Mesenchymal stem cell (in vitro differentiated cells and primary cell): ENCODE measurements at regions not wholly inside any gene's neighbourhood (a gene's known extent, or its start where the extent isn't known, plus 50 kb on each side); places are given as distances from the start of the nearest gene placed in this dataset. TPM values are rescaled to one million over a fixed set of nuclear protein-coding genes. Genes with fewer than 3 reads are reported as not detected.

Experiments used
- DNase-seq: peaks from one replicate; pipeline ENCODE4 v3.0.0-alpha.2; 2013
- H2AFZ ChIP-seq: one replicate; pipeline ENCODE4 v1.6.1; 2013; ENCODE audit warnings: low read depth, mild to moderate bottlenecking, control low read depth, inconsistent platforms, low read length, moderate library complexity
- H2AK5ac ChIP-seq: 2 replicates; pipeline ENCODE4 v1.6.1; 2013; ENCODE audit warnings: low read length, moderate library complexity, mild to moderate bottlenecking, inconsistent platforms; ENCODE audit not compliant: severe bottlenecking
- H2BK120ac ChIP-seq: one replicate; pipeline ENCODE4 v1.6.1; 2013; ENCODE audit warnings: low read depth, mild to moderate bottlenecking, inconsistent platforms, low read length, moderate library complexity
- H2BK12ac ChIP-seq, 2 experiments: one replicate each; pipeline ENCODE4 v1.6.1; 2013; ENCODE audit warnings: inconsistent platforms in 2 of 2, low read length in 2 of 2, mild to moderate bottlenecking in 2 of 2, moderate library complexity in 2 of 2, control low read depth in 1 of 2
- H2BK15ac ChIP-seq: one replicate; pipeline ENCODE4 v1.6.1; 2013; ENCODE audit warnings: mild to moderate bottlenecking, low read depth, inconsistent platforms; ENCODE audit not compliant: poor library complexity, severe bottlenecking
- H2BK5ac ChIP-seq: 2 replicates; pipeline ENCODE4 v1.6.1; 2013; ENCODE audit warnings: low read depth, mild to moderate bottlenecking, low read length, control low read depth, inconsistent platforms; ENCODE audit not compliant: poor library complexity, severe bottlenecking
- H3K14ac ChIP-seq, 2 experiments: one replicate each; pipeline ENCODE4 v1.6.1; 2013; ENCODE audit warnings: inconsistent platforms in 2 of 2, low read length in 2 of 2, control low read depth in 1 of 2, mild to moderate bottlenecking in 1 of 2, moderate library complexity in 1 of 2
- H3K18ac ChIP-seq, 2 experiments: one replicate each; pipeline ENCODE4 v1.6.1; 2013; ENCODE audit warnings: inconsistent platforms in 2 of 2, low read length in 2 of 2, control low read depth in 1 of 2, low read depth in 1 of 2, mild to moderate bottlenecking in 1 of 2
- H3K23ac ChIP-seq, 2 experiments: one replicate each; pipeline ENCODE4 v1.6.1; 2013; ENCODE audit warnings: inconsistent platforms in 2 of 2, low read length in 2 of 2, mild to moderate bottlenecking in 2 of 2, moderate library complexity in 2 of 2, control low read depth in 1 of 2
- H3K27ac ChIP-seq: 2 replicates; pipeline ENCODE4 v1.5.1; 2013; ENCODE audit warnings: mild to moderate bottlenecking, moderate library complexity, low read length, control low read depth, inconsistent platforms; ENCODE audit not compliant: poor library complexity, severe bottlenecking
- H3K27me3 ChIP-seq, 2 experiments: 2 replicates each; pipeline versions ENCODE4 v1.6.1 to v1.7.0; 2013; ENCODE audit warnings: low read length in 2 of 2, mild to moderate bottlenecking in 2 of 2, moderate library complexity in 2 of 2, control low read depth in 1 of 2, inconsistent platforms in 1 of 2; ENCODE audit not compliant: control insufficient read depth in 1 of 2, insufficient read depth in 1 of 2
- H3K36me3 ChIP-seq, 2 experiments: 2 replicates each; pipeline versions ENCODE4 v1.6.1 to v1.7.0; 2013; ENCODE audit warnings: low read length in 2 of 2, control low read depth in 1 of 2, inconsistent platforms in 1 of 2, low read depth in 1 of 2, mild to moderate bottlenecking in 1 of 2; ENCODE audit not compliant: insufficient read depth in 2 of 2, control insufficient read depth in 1 of 2
- H3K4ac ChIP-seq, 2 experiments: one replicate each; pipeline ENCODE4 v1.6.1; 2013; ENCODE audit warnings: inconsistent platforms in 2 of 2, low read length in 2 of 2, mild to moderate bottlenecking in 2 of 2, moderate library complexity in 2 of 2, control low read depth in 1 of 2, low read depth in 1 of 2
- H3K4me1 ChIP-seq: 2 replicates; pipeline ENCODE4 v1.6.1; 2013; ENCODE audit warnings: low read depth, low read length, control low read depth; ENCODE audit not compliant: control insufficient read depth, insufficient read depth
- H3K4me2 ChIP-seq: 2 replicates; pipeline ENCODE4 v1.6.1; 2013; ENCODE audit warnings: low read length, mild to moderate bottlenecking, inconsistent platforms; ENCODE audit not compliant: poor library complexity, severe bottlenecking
- H3K4me3 ChIP-seq, 2 experiments: 2 replicates each; pipeline versions ENCODE4 v1.5.1 to v1.7.0; 2013; ENCODE audit warnings: low read length in 2 of 2, mild to moderate bottlenecking in 2 of 2, control low read depth in 1 of 2, low read depth in 1 of 2; ENCODE audit not compliant: insufficient read depth in 1 of 2
- H3K79me1 ChIP-seq: replicated peaks from 2 replicates; pipeline ENCODE4 v1.6.1; 2013; ENCODE audit warnings: mild to moderate bottlenecking, control low read depth, low read length, inconsistent platforms; ENCODE audit not compliant: poor library complexity, severe bottlenecking
- H3K9ac ChIP-seq: 2 replicates; pipeline ENCODE4 v1.7.0; 2013; ENCODE audit warnings: mild to moderate bottlenecking, low read length, moderate library complexity
- H3K9me3 ChIP-seq: 2 replicates; pipeline ENCODE4 v1.7.0; 2013; ENCODE audit warnings: mild to moderate bottlenecking, low read length; ENCODE audit not compliant: control insufficient read depth
- H4K8ac ChIP-seq: one replicate; pipeline ENCODE4 v1.6.1; 2013; ENCODE audit warnings: inconsistent platforms, mild to moderate bottlenecking, low read length, moderate library complexity
- H4K91ac ChIP-seq: one replicate; pipeline ENCODE4 v1.6.1; 2013; ENCODE audit warnings: mild to moderate bottlenecking, low read length, inconsistent platforms
- WGBS: methylation state at CpG from one replicate; pipeline ENCODE4 v1.1.7; 2013; ENCODE audit warnings: mixed read lengths; 5-methylcytosine and 5-hydroxymethylcytosine counted together
- small RNA-seq: library from polyadenylated mRNA; stranded (forward); fragments of <200 nt; extraction: miRNeasy Mini kit (QIAGEN cat#:217004); gene quantifications from one replicate; pipeline ENCODE3, GENCODE V24; 2013; ENCODE audit warnings: low read depth

- DNase-seq, result no peak
- Histone ChIP-seq H2BK15ac (no peak overlapping the region), H3K27ac (no peak overlapping the region), H3K9ac (no peak overlapping the region), H3K9me3 (no peaks in the 10 kb centered on the region), H3K23ac (no peak overlapping the region), H4K8ac (no peak overlapping the region), H2BK5ac (no peak overlapping the region), H3K14ac (no peak overlapping the region), H4K91ac (no peak overlapping the region), H3K27me3 (no peaks in the 10 kb centered on the region), H3K4me3 (no peak overlapping the region), H2BK12ac (no peak overlapping the region), H3K18ac (no peak overlapping the region), H3K4me1 (peaks cover 2% of the 10 kb centered on the region), H3K4ac (no peak overlapping the region), H2AK5ac (no peak overlapping the region), H3K36me3 (no peaks in the 10 kb centered on the region), H2BK120ac (no peak overlapping the region), H3K79me1 (no peaks in the 10 kb centered on the region), H3K4me2 (no peak overlapping the region), H2AFZ (no peak overlapping the region)
- 74% methylated on average over 3 of the region's 3 CpGs for WGBS
Observed at GRCh38 chr9:116100711-116101121, 52.9 kb upstream of the PAPPA start.

- Histone ChIP-seq H2AFZ (no peak overlapping the region), H3K9me3 (no peaks in the 10 kb centered on the region), H2BK5ac (no peak overlapping the region), H2BK12ac (no peak overlapping the region), H3K4me2 (no peak overlapping the region), H3K27ac (no peak overlapping the region), H2AK5ac (no peak overlapping the region), H3K14ac (no peak overlapping the region), H3K27me3 (no peaks in the 10 kb centered on the region), H3K36me3 (no peaks in the 10 kb centered on the region), H3K4me1 (no peaks in the 10 kb centered on the region), H4K8ac (no peak overlapping the region), H2BK120ac (no peak overlapping the region), H3K23ac (no peak overlapping the region), H3K4me3 (no peak overlapping the region), H2BK15ac (no peak overlapping the region), H3K4ac (no peak overlapping the region), H3K18ac (no peak overlapping the region), H4K91ac (no peak overlapping the region), H3K9ac (no peak overlapping the region), H3K79me1 (no peaks in the 10 kb centered on the region)
- WGBS, result 17% methylated on average over 1 of the region's 1 CpG
- peak; percentile 75 for DNase-seq
Observed at GRCh38 chr9:116101516-116101915, 52.1 kb upstream of the PAPPA start.

GRCh38 chr9:116102596-116102995 is 51.0 kb upstream of the PAPPA start:
- Histone ChIP-seq H3K4me1 (no peaks in the 10 kb centered on the region), H2BK12ac (peak overlapping the region in 1 of 2 experiments; percentile 21), H3K4me3 (no peak overlapping the region), H2BK15ac (peak overlapping the region; percentile 26), H3K79me1 (no peaks in the 10 kb centered on the region), H3K4ac (no peak overlapping the region), H2BK5ac (no peak overlapping the region), H4K91ac (no peak overlapping the region), H3K23ac (no peak overlapping the region), H3K27ac (no peak overlapping the region), H3K4me2 (no peak overlapping the region), H2BK120ac (no peak overlapping the region), H4K8ac (no peak overlapping the region), H3K36me3 (no peaks in the 10 kb centered on the region), H3K18ac (no peak overlapping the region), H2AK5ac (peak overlapping the region; percentile 57), H3K9me3 (no peaks in the 10 kb centered on the region), H3K14ac (no peak overlapping the region), H3K27me3 (no peaks in the 10 kb centered on the region), H3K9ac (no peak overlapping the region), H2AFZ (no peak overlapping the region)
- DNase-seq, result no peak
- WGBS, result 98% methylated on average over 6 of the region's 6 CpGs

Small RNA genes lying in the stretch of these regions (small RNA-seq; reads per million reads assigned to genes)
- gene RF00004, result not detected
